Gastrocnemius medialis (tissue), 4 donors: ENCODE measurements at regions not wholly inside any gene's neighbourhood (a gene's known extent, or its start where the extent isn't known, plus 50 kb on each side); places are given as distances from the start of the nearest gene placed in this dataset.
"Not testable (repeated sequence)": the region's sequence is repeated elsewhere in the genome, so short reads cannot be mapped to it uniquely, and the experiment has no call there.

Experiments used
- ATAC-seq, 2 donors: fragments of 150-250 bp; one replicate each; pipeline ENCODE4 v1.9.1; 2016
- DNase-seq, 2 donors: peaks; one replicate each; pipeline ENCODE4 v3.0.0-alpha.2; 2019
- H3K27ac ChIP-seq, 4 donors: fragments of 200-600 bp; sonication (generic); 1 replicate in 1 of 4; 2 replicates in 3 of 4; pipeline ENCODE4 v1.5.1; 2016 to 2018; ENCODE audit warnings: mild to moderate bottlenecking in 2 of 4, moderate library complexity in 1 of 4
- H3K27me3 ChIP-seq, 3 donors: fragments of 200-600 bp; sonication (generic) in 2 of 3; 1 replicate in 1 of 3; 2 replicates in 2 of 3; pipeline versions ENCODE4 v1.5.1 to v1.6.0; 2016 to 2019; ENCODE audit warnings: mild to moderate bottlenecking in 1 of 3, moderate library complexity in 1 of 3
- H3K36me3 ChIP-seq, 2 donors: fragments of 200-600 bp; sonication (generic) in 1 of 2; one replicate each; pipeline ENCODE4 v1.5.1; 2017 to 2018
- H3K4me1 ChIP-seq, 2 donors: fragments of 200-600 bp; sonication (generic) in 1 of 2; one replicate each; pipeline ENCODE4 v1.5.1; 2016 to 2017; ENCODE audit warnings: mild to moderate bottlenecking in 2 of 2
- H3K4me3 ChIP-seq, 4 donors: fragments of 200-600 bp; sonication (generic) in 3 of 4; 1 replicate in 1 of 4; 2 replicates in 3 of 4; pipeline ENCODE4 v1.5.1; 2016 to 2019; ENCODE audit warnings: mild to moderate bottlenecking in 2 of 4
- H3K9me3 ChIP-seq, 3 donors: fragments of 200-600 bp; sonication (generic) in 2 of 3; 1 replicate in 1 of 3; 2 replicates in 2 of 3; pipeline ENCODE4 v1.5.1; 2016 to 2019
- POLR2A ChIP-seq, 2 donors: fragments of 450-650 bp; IDR thresholded peaks; one replicate each; pipeline ENCODE4 v1.6.1; 2017; ENCODE audit warnings: antibody characterized with exemption in 2 of 2, mild to moderate bottlenecking in 2 of 2, moderate library complexity in 2 of 2
- in situ Hi-C, 4 donors: fragments of 200-750 bp; cut with MboI; loops; one replicate each; pipeline versions ENCODE4 v1.15.0 to v1.8.0; 2017; ENCODE audit warnings: low sequenced_read_pairs in 4 of 4
- intact Hi-C: fragments of 100-400 bp; cut with DNase I; formaldehyde crosslinking; loops from one replicate; pipeline ENCODE4 v1.15.1; 2023; ENCODE audit warnings: low total_unique reads
- TF ChIP-seq, protein P1 (sequence below), 5 experiments: fragments of 450-650 bp in 3 of 5; fragments of 200-600 bp in 2 of 5; sonication (generic) in 2 of 5; IDR thresholded peaks in 4 of 5; conservative IDR thresholded peaks in 1 of 5; 1 replicate in 4 of 5; 2 replicates in 1 of 5; pipeline ENCODE4 v1.5.1; 2016 to 2019; ENCODE audit warnings: antibody characterized with exemption in 5 of 5, mild to moderate bottlenecking in 3 of 5, moderate library complexity in 3 of 5

DNA sequence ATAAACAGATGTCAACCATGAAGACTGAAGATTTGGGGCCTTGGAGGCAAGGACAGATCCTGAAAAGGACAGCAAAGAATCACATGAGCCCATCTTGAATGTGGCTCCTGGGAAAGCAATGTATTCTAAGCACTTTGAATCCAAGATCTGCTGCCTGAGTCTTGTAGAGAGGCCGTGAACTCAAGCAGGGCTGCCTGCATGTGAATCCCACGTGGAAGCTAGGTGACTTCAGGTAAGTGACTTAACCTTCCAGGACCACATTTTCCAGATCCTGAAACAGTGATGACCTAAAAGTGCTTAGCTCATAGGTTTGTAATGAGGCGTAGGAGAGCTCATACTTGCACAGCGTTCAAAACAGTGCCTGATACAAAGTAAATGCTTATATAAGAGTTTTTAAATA is 373.0 kb upstream of the SALL1 start:
- DNase-seq (no peak), ATAC-seq (no peak)
- Histone ChIP-seq H3K36me3 (no peaks in the 10 kb centered on the region), H3K27me3 (no peaks in the 10 kb centered on the region), H3K27ac (no peak overlapping the region), H3K9me3 (no peaks in the 10 kb centered on the region), H3K4me3 (no peak overlapping the region), H3K4me1 (no peaks in the 10 kb centered on the region)
- intact Hi-C loops, result no loop called here
- in situ Hi-C loops, result no loop called here
- TF ChIP-seq, protein P1, sequence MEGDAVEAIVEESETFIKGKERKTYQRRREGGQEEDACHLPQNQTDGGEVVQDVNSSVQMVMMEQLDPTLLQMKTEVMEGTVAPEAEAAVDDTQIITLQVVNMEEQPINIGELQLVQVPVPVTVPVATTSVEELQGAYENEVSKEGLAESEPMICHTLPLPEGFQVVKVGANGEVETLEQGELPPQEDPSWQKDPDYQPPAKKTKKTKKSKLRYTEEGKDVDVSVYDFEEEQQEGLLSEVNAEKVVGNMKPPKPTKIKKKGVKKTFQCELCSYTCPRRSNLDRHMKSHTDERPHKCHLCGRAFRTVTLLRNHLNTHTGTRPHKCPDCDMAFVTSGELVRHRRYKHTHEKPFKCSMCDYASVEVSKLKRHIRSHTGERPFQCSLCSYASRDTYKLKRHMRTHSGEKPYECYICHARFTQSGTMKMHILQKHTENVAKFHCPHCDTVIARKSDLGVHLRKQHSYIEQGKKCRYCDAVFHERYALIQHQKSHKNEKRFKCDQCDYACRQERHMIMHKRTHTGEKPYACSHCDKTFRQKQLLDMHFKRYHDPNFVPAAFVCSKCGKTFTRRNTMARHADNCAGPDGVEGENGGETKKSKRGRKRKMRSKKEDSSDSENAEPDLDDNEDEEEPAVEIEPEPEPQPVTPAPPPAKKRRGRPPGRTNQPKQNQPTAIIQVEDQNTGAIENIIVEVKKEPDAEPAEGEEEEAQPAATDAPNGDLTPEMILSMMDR (IDR thresholded peaks at IDR 0.05 in 4 of 5, conservative IDR thresholded peaks at IDR 0.05 in 1 of 5), result no peak
- no peak for TF ChIP-seq POLR2A (IDR thresholded peaks at IDR 0.05)

DNA sequence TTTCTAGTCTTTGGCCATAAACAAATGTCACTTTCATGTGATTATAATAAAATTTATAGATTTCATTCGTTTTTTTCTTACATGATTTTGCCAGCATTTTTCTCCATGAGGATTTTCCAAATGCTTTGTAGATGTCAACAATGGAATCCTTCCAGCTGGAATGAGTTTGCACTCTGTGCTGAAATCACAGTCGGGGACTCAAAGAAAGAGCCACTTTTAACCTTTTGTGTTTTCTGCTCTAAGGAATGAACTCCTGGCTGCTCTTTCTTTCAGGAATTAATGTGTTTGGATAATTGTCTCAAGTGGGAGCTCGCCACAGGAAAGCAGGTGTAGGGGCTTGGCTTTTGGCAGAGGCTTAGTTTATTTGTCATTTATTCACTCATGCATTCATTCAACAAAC is 372.3 kb upstream of the SALL1 start:
- H3K4me1 ChIP-seq, result no peaks in the 10 kb centered on the region
- no peaks in the 10 kb centered on the region for H3K36me3 ChIP-seq
- DNase-seq (no peak), ATAC-seq (no peak)
- H3K27me3 ChIP-seq, result no peaks in the 10 kb centered on the region
- TF ChIP-seq, protein P1 (IDR thresholded peaks at IDR 0.05 in 4 of 5, conservative IDR thresholded peaks at IDR 0.05 in 1 of 5), result no peak
- TF ChIP-seq POLR2A (IDR thresholded peaks at IDR 0.05), result no peak
- H3K4me3 ChIP-seq, result no peak overlapping the region
- in situ Hi-C loops (no loop called here), intact Hi-C loops (no loop called here)
- no peaks in the 10 kb centered on the region for H3K9me3 ChIP-seq
- no peak overlapping the region for H3K27ac ChIP-seq

DNA sequence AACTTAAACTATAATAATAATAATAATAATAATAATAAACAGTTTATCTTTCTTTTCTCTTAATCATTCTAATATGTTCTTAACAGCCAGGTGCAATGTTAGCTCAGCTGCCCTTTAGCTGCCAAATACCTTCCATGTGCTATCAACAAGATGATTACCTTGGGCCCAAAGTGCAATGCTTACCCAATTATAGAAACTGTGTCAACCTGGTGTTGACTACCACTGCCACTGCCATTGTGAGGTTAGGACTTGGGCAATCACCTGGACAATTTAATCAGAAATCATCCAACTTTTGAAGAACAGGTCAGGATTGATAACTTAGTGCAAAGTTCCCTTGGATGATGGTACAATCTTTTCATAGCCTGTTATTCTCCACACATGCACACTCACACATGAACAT is 371.8 kb upstream of the SALL1 start:
- Histone ChIP-seq H3K9me3 (no peaks in the 10 kb centered on the region), H3K4me3 (no peak overlapping the region), H3K27me3 (no peaks in the 10 kb centered on the region), H3K4me1 (no peaks in the 10 kb centered on the region), H3K36me3 (no peaks in the 10 kb centered on the region), H3K27ac (no peak overlapping the region)
- ATAC-seq, result no peak
- DNase-seq, result no peak
- in situ Hi-C loops, result no loop called here
- intact Hi-C loops, result no loop called here
- TF ChIP-seq, protein P1 (IDR thresholded peaks at IDR 0.05 in 4 of 5, conservative IDR thresholded peaks at IDR 0.05 in 1 of 5), result no peak
- no peak for TF ChIP-seq POLR2A (IDR thresholded peaks at IDR 0.05)

DNA sequence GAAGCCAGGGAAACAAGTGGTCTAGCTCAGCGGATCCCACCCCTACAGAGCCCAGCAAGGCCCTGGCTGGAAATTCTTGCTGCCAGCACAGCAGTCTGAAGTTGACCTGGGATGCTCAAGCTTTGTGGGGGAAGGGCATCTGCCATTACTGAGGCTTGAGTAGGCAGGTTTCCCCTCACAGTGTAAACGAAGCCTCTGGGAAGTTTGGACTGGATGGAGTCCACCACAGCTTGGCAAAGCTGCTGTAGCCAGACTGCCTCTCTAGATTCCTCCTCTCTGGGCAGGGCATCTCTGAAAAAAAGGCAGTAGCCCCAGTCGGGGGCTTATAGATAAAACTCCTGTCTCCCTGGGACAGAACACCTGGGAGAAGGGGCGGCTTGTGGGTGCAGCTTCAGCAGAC is 365.9 kb upstream of the SALL1 start:
- intact Hi-C loops, H3K4me1 ChIP-seq, H3K9me3 ChIP-seq, in situ Hi-C loops, H3K36me3 ChIP-seq, H3K4me3 ChIP-seq, ATAC-seq, H3K27me3 ChIP-seq, H3K27ac ChIP-seq, DNase-seq: not testable (repeated sequence)

DNA sequence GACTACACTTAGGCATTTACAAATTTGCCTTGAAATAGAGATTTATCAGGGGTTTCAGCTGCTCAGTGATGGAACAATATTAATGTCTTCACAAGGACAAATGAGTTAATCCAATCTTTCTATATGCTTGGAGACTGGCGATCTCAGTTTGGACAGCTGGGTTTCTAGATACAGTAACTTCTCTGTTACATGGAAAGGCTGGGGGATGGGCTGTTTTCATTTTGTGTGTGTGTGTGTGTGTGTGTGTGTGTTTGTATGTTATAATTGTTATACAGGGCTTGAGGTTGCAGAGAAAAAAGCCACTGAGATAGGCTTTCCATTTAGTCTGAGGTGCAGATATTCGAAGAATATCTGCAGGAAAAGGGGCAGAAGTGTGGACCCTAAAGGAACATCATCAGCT is 359.3 kb upstream of the SALL1 start:
- DNase-seq (no peak), ATAC-seq (no peak)
- Histone ChIP-seq H3K36me3 (no peaks in the 10 kb centered on the region), H3K4me3 (no peak overlapping the region), H3K9me3 (no peaks in the 10 kb centered on the region), H3K27ac (no peak overlapping the region), H3K27me3 (no peaks in the 10 kb centered on the region), H3K4me1 (no peaks in the 10 kb centered on the region)
- intact Hi-C loops (no loop called here), in situ Hi-C loops (no loop called here)
- TF ChIP-seq POLR2A (IDR thresholded peaks at IDR 0.05), result no peak
- TF ChIP-seq, protein P1 (IDR thresholded peaks at IDR 0.05 in 4 of 5, conservative IDR thresholded peaks at IDR 0.05 in 1 of 5), result no peak
